ENCODE measurements at regions not wholly inside any gene's neighbourhood (a gene's known extent, or its start where the extent isn't known, plus 50 kb on each side); places are given as distances from the start of the nearest gene placed in this dataset.

DNA sequence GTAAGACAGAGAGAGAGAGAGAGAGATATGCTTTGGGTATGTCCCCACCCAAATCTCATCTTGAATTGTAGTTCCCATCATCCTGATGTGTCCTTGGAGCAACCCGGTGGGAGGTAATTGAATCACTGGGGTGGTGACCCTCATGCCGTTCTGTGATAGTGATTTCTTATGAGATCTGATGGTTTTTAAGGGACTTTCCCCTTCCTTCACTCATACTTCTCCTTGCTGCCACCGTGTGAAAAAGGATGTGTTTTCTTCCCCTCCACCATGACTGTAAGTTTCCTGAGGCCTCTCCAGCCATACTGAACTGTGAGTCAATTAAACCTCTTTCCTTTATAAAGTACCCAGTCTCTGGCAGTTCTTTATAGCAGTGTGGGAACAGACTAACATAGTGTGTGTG, 60.3 kb downstream of the EOMES start:
- no peaks in the 10 kb centered on the region for H3K36me3 Mint-ChIP-seq (ENCODE audit: insufficient read depth, unreplicated experiment)
- H3K27me3 Mint-ChIP-seq (ENCODE audit: unreplicated experiment) = no peaks in the 10 kb centered on the region
- TF ChIP-seq CTCF (IDR thresholded peaks at IDR 0.05; ENCODE audit: unreplicated experiment) = no peak
- CTCF ChIA-PET = no interaction called here
- no peak for DNase-seq
- no peak overlapping the region for H3K27ac Mint-ChIP-seq (ENCODE audit: unreplicated experiment)
- H3K4me3 Mint-ChIP-seq (ENCODE audit: low read depth, unreplicated experiment) = no peak overlapping the region
- no peaks in the 10 kb centered on the region for H3K9me3 Mint-ChIP-seq (ENCODE audit: low read depth, unreplicated experiment)
- BruUV-seq (replicated peaks) = no TSS peak
- H3K4me1 Mint-ChIP-seq (ENCODE audit: low read depth, unreplicated experiment) = peaks cover 6% of the 10 kb centered on the region
- intact Hi-C loops (cut with micrococcal nuclease; ENCODE audit: unreplicated experiment) = no loop called here

- CTCF ChIA-PET = interaction anchor here (0.5 to 1.2 kb wide), 2 partner anchors 9 to 16 kb away, joined by 5 to 6 read pairs; no protein-coding TSS in a partner anchor
- H3K27ac Mint-ChIP-seq (ENCODE audit: unreplicated experiment) = no peak overlapping the region
- peak; percentile 75 for DNase-seq
- intact Hi-C loops (cut with micrococcal nuclease; ENCODE audit: unreplicated experiment) = no loop called here
- H3K36me3 Mint-ChIP-seq (ENCODE audit: insufficient read depth, unreplicated experiment) = no peaks in the 10 kb centered on the region
- BruUV-seq (replicated peaks) = no TSS peak
- H3K4me1 Mint-ChIP-seq (ENCODE audit: low read depth, unreplicated experiment) = no peaks in the 10 kb centered on the region
- no peaks in the 10 kb centered on the region for H3K9me3 Mint-ChIP-seq (ENCODE audit: low read depth, unreplicated experiment)
- TF ChIP-seq CTCF (IDR thresholded peaks at IDR 0.05; ENCODE audit: unreplicated experiment) = peak; percentile 67
- no peak overlapping the region for H3K4me3 Mint-ChIP-seq (ENCODE audit: low read depth, unreplicated experiment)
- H3K27me3 Mint-ChIP-seq (ENCODE audit: unreplicated experiment) = no peaks in the 10 kb centered on the region
Observed at GRCh38 chr3:27659279-27660021, 62.7 kb downstream of the EOMES start.

DNA sequence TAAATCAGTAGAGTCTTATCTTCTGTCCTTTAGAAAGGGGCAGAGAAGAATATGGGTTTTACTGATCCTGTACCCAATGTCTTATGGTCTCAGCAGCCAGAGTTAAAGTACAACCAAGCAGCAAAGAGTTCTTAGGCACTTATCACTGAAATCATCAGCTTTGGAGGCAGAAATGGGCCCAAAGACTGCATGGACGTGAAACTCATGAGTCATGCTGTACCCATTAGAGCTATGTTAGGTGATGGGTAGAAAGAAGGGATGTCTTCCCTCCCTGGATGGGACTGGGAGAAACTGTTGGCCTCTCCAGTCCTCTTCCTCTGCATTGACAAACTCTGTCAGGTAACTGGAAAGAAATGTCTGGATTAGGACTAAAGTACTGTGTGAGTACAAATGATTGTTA, 63.4 kb downstream of the EOMES start:
- H3K27me3 Mint-ChIP-seq (ENCODE audit: unreplicated experiment) = no peaks in the 10 kb centered on the region
- DNase-seq = no peak
- BruUV-seq (replicated peaks) = no TSS peak
- CTCF ChIA-PET = no interaction called here
- H3K4me1 Mint-ChIP-seq (ENCODE audit: low read depth, unreplicated experiment) = no peaks in the 10 kb centered on the region
- no peaks in the 10 kb centered on the region for H3K9me3 Mint-ChIP-seq (ENCODE audit: low read depth, unreplicated experiment)
- no peak overlapping the region for H3K27ac Mint-ChIP-seq (ENCODE audit: unreplicated experiment)
- H3K36me3 Mint-ChIP-seq (ENCODE audit: insufficient read depth, unreplicated experiment) = no peaks in the 10 kb centered on the region
- intact Hi-C loops (cut with micrococcal nuclease; ENCODE audit: unreplicated experiment) = no loop called here
- TF ChIP-seq CTCF (IDR thresholded peaks at IDR 0.05; ENCODE audit: unreplicated experiment) = no peak
- H3K4me3 Mint-ChIP-seq (ENCODE audit: low read depth, unreplicated experiment) = no peak overlapping the region

GRCh38 chr3:27657871-27658270, 64.3 kb downstream of the EOMES start:
- BruUV-seq (replicated peaks) = no TSS peak
- CTCF ChIA-PET = no interaction called here
- no peak overlapping the region for H3K4me3 Mint-ChIP-seq (ENCODE audit: low read depth, unreplicated experiment)
- intact Hi-C loops (cut with micrococcal nuclease; ENCODE audit: unreplicated experiment) = no loop called here
- peaks cover under 1% of the 10 kb centered on the region for H3K4me1 Mint-ChIP-seq (ENCODE audit: low read depth, unreplicated experiment)
- no peak for TF ChIP-seq CTCF (IDR thresholded peaks at IDR 0.05; ENCODE audit: unreplicated experiment)
- no peaks in the 10 kb centered on the region for H3K36me3 Mint-ChIP-seq (ENCODE audit: insufficient read depth, unreplicated experiment)
- DNase-seq = no peak
- no peak overlapping the region for H3K27ac Mint-ChIP-seq (ENCODE audit: unreplicated experiment)
- H3K27me3 Mint-ChIP-seq (ENCODE audit: unreplicated experiment) = no peaks in the 10 kb centered on the region
- no peaks in the 10 kb centered on the region for H3K9me3 Mint-ChIP-seq (ENCODE audit: low read depth, unreplicated experiment)
